SK-N-MC (cell line): ENCODE measurements at regions not wholly inside any gene's neighbourhood (a gene's known extent, or its start where the extent isn't known, plus 50 kb on each side); places are given as distances from the start of the nearest gene placed in this dataset.

Experiments used
- EZH2 ChIP-seq: fragments of 200-600 bp; sonication (generic); IDR thresholded peaks from one replicate; pipeline ENCODE4 v1.6.1; 2017; ENCODE audit warnings: antibody characterized with exemption
- FOXP2 ChIP-seq: optimal IDR thresholded peaks from 2 replicates; pipeline ENCODE3; 2011; ENCODE audit warnings: mild to moderate bottlenecking, moderate library complexity; ENCODE audit not compliant: insufficient read depth; ENCODE audit errors: extremely low read length, control extremely low read depth
- POLR2AphosphoS5 ChIP-seq: IDR thresholded peaks from 2 replicates; pipeline ENCODE4 v1.6.1; 2012; ENCODE audit warnings: mild to moderate bottlenecking, low read depth, low read length, borderline replicate concordance

- no peak for TF ChIP-seq POLR2AphosphoS5
- no peak for TF ChIP-seq EZH2
- no peak for TF ChIP-seq FOXP2
Observed at GRCh38 chr1:235022981-235023710, 105.5 kb downstream of the TOMM20 start.
